ENCODE measurements at regions not wholly inside any gene's neighbourhood (a gene's known extent, or its start where the extent isn't known, plus 50 kb on each side); places are given as distances from the start of the nearest gene placed in this dataset.
A peak's percentile ranks its signal among the peaks of the same experiment; 100 is the strongest.

GRCh38 chr11:44670794-44671193 lies 56.0 kb upstream of the TSPAN18 start:
- H3K4me3 ChIP-seq (ENCODE audit: low read depth, poor library complexity, severe bottlenecking), result no peak overlapping the region
- TF ChIP-seq CTCF (IDR thresholded peaks at IDR 0.05) (no peak), POLR2A (IDR thresholded peaks at IDR 0.05) (no peak)
- intact Hi-C loops (cut with DNase I; ENCODE audit: low total_unique reads), result loop anchor here (10.0 kb wide), 1 partner anchor 1076 kb away; no protein-coding TSS in a partner anchor
- 89 to 92% methylated on average over 3 of the region's 3 CpGs for WGBS, 2 donors
- no peak for DNase-seq (ENCODE audit: low spot score in 2 of 2)

GRCh38 chr11:44671234-44671633 lies 55.5 kb upstream of the TSPAN18 start:
- TF ChIP-seq CTCF (IDR thresholded peaks at IDR 0.05) (no peak), POLR2A (IDR thresholded peaks at IDR 0.05) (no peak)
- H3K4me3 ChIP-seq (ENCODE audit: low read depth, poor library complexity, severe bottlenecking), result no peak overlapping the region
- DNase-seq (ENCODE audit: low spot score in 2 of 2), result peak in 1 of 2 donors; percentile 32
- 82 to 95% methylated on average over 1 of the region's 1 CpG for WGBS, 2 donors
- intact Hi-C loops (cut with DNase I; ENCODE audit: low total_unique reads), result loop anchor here (10.0 kb wide), 1 partner anchor 1076 kb away; no protein-coding TSS in a partner anchor

GRCh38 chr11:44673688-44674087 lies 53.1 kb upstream of the TSPAN18 start:
- intact Hi-C loops (cut with DNase I; ENCODE audit: low total_unique reads), result loop anchor here (10.0 kb wide), 1 partner anchor 1079 kb away; no protein-coding TSS in a partner anchor
- H3K4me3 ChIP-seq (ENCODE audit: low read depth, poor library complexity, severe bottlenecking), result no peak overlapping the region
- 32 to 46% methylated on average over 5 of the region's 5 CpGs for WGBS, 2 donors
- peak in 1 of 2 donors; percentile 21 for DNase-seq (ENCODE audit: low spot score in 2 of 2)
- TF ChIP-seq POLR2A (IDR thresholded peaks at IDR 0.05) (no peak), CTCF (IDR thresholded peaks at IDR 0.05) (no peak)

GRCh38 chr11:44674809-44675208 lies 52.0 kb upstream of the TSPAN18 start:
- no peak for DNase-seq (ENCODE audit: low spot score in 2 of 2)
- 79 to 87% methylated on average over 5 of the region's 5 CpGs for WGBS, 2 donors
- no peak overlapping the region for H3K4me3 ChIP-seq (ENCODE audit: low read depth, poor library complexity, severe bottlenecking)
- intact Hi-C loops (cut with DNase I; ENCODE audit: low total_unique reads), result loop anchor here (10.0 kb wide), 1 partner anchor 1080 kb away; no protein-coding TSS in a partner anchor
- no peak for TF ChIP-seq CTCF (IDR thresholded peaks at IDR 0.05)
- TF ChIP-seq POLR2A (IDR thresholded peaks at IDR 0.05), result no peak

GRCh38 chr11:44675906-44676305 lies 50.9 kb upstream of the TSPAN18 start:
- no peak for TF ChIP-seq CTCF (IDR thresholded peaks at IDR 0.05)
- TF ChIP-seq POLR2A (IDR thresholded peaks at IDR 0.05), result no peak
- no peak for DNase-seq (ENCODE audit: low spot score in 2 of 2)
- 93 to 100% methylated on average over 1 of the region's 1 CpG for WGBS, 2 donors
- H3K4me3 ChIP-seq (ENCODE audit: low read depth, poor library complexity, severe bottlenecking), result no peak overlapping the region
- intact Hi-C loops (cut with DNase I; ENCODE audit: low total_unique reads), result loop anchor here (10.0 kb wide), 1 partner anchor 1081 kb away; no protein-coding TSS in a partner anchor

Measured in lower leg skin (tissue), 4 donors.